Loucy (cell line): ENCODE measurements at regions not wholly inside any gene's neighbourhood (a gene's known extent, or its start where the extent isn't known, plus 50 kb on each side); places are given as distances from the start of the nearest gene placed in this dataset.

Source experiments
- H2AFZ ChIP-seq: fragments of 200-600 bp; sonication (generic); 2 replicates; pipeline ENCODE4 v1.6.0; 2016; ENCODE audit warnings: antibody characterized with exemption, mild to moderate bottlenecking, low read length, moderate library complexity
- H3F3A ChIP-seq: fragments of 200-600 bp; 2 replicates; pipeline ENCODE4 v1.6.0; 2016; ENCODE audit warnings: antibody characterized with exemption, low read depth, mild to moderate bottlenecking
- H3K27me3 ChIP-seq: fragments of 200-600 bp; sonication (generic); 2 replicates; pipeline ENCODE4 v1.6.1; 2014; ENCODE audit warnings: low read length, mild to moderate bottlenecking; ENCODE audit not compliant: insufficient read depth, poor library complexity, severe bottlenecking
- H3K36me3 ChIP-seq: fragments of 200-600 bp; sonication (generic); 2 replicates; pipeline ENCODE4 v1.6.1; 2016; ENCODE audit warnings: low read length; ENCODE audit not compliant: insufficient read depth
- H3K4me1 ChIP-seq: fragments of 200-600 bp; sonication (generic); 2 replicates; pipeline ENCODE4 v1.5.1; 2014; ENCODE audit warnings: low read length, mild to moderate bottlenecking; ENCODE audit not compliant: insufficient read depth, poor library complexity, severe bottlenecking
- H3K4me2 ChIP-seq: fragments of 200-600 bp; sonication (generic); 2 replicates; pipeline ENCODE4 v1.6.0; 2014; ENCODE audit warnings: antibody characterized with exemption, low read length, low read depth, mild to moderate bottlenecking; ENCODE audit not compliant: poor library complexity, severe bottlenecking
- H3K4me3 ChIP-seq: fragments of 200-600 bp; sonication (generic); 2 replicates; pipeline ENCODE4 v1.5.1; 2014; ENCODE audit warnings: low read length, mild to moderate bottlenecking, mixed read lengths; ENCODE audit not compliant: poor library complexity, severe bottlenecking
- H3K79me2 ChIP-seq: fragments of 200-600 bp; sonication (generic); 2 replicates; pipeline ENCODE4 v1.6.1; 2014; ENCODE audit warnings: low read length; ENCODE audit not compliant: insufficient read depth
- H3K9ac ChIP-seq: fragments of 200-600 bp; sonication (generic); 2 replicates; pipeline ENCODE4 v1.6.0; 2014; ENCODE audit warnings: mild to moderate bottlenecking, low read depth, low read length, moderate library complexity; ENCODE audit not compliant: poor library complexity, severe bottlenecking
- H3K9me2 ChIP-seq: fragments of 200-600 bp; sonication (generic); replicated peaks from 2 replicates; pipeline ENCODE4 v1.6.1; 2016; ENCODE audit warnings: low read depth, low read length, mixed read lengths
- H3K9me3 ChIP-seq: fragments of 200-600 bp; sonication (generic); 2 replicates; pipeline ENCODE4 v1.6.1; 2014; ENCODE audit warnings: mild to moderate bottlenecking, antibody characterized with exemption, low read length, low read depth; ENCODE audit not compliant: insufficient read depth
- H4K20me1 ChIP-seq: fragments of 200-600 bp; sonication (generic); 2 replicates; pipeline ENCODE4 v1.6.0; 2014; ENCODE audit warnings: antibody characterized with exemption, low read length, mild to moderate bottlenecking; ENCODE audit not compliant: insufficient read depth, poor library complexity, severe bottlenecking
- CTCF ChIP-seq: fragments of 200-600 bp; sonication (generic); conservative IDR thresholded peaks from 2 replicates; pipeline ENCODE4 v1.5.1; 2014; ENCODE audit warnings: mild to moderate bottlenecking, antibody characterized with exemption, low read length
- EZH2phosphoT487 ChIP-seq: fragments of 200-600 bp; IDR thresholded peaks from 2 replicates; pipeline ENCODE4 v1.6.1; 2018; ENCODE audit warnings: antibody characterized with exemption, mild to moderate bottlenecking, moderate library complexity, borderline replicate concordance

- TF ChIP-seq CTCF (no peak), EZH2phosphoT487 (no peak)
- Histone ChIP-seq H3K79me2 (no peaks in the 10 kb centered on the region), H3K9me2 (no peaks in the 10 kb centered on the region), H2AFZ (no peak overlapping the region), H3F3A (no peaks in the 10 kb centered on the region), H3K4me2 (no peak overlapping the region), H3K4me3 (no peak overlapping the region), H3K9ac (no peak overlapping the region), H3K4me1 (no peaks in the 10 kb centered on the region), H3K36me3 (no peaks in the 10 kb centered on the region), H3K9me3 (no peaks in the 10 kb centered on the region), H4K20me1 (no peaks in the 10 kb centered on the region), H3K27me3 (no peaks in the 10 kb centered on the region)
Measured at GRCh38 chr12:98045395-98045794, 470.0 kb upstream of the TMPO start.

GRCh38 chr12:98048326-98048725 lies 467.1 kb upstream of the TMPO start:
- Histone ChIP-seq H3K4me1 (no peaks in the 10 kb centered on the region), H3K79me2 (no peaks in the 10 kb centered on the region), H2AFZ (no peak overlapping the region), H3K9ac (no peak overlapping the region), H3K36me3 (no peaks in the 10 kb centered on the region), H3K9me3 (no peaks in the 10 kb centered on the region), H3K4me2 (no peak overlapping the region), H4K20me1 (no peaks in the 10 kb centered on the region), H3K27me3 (no peaks in the 10 kb centered on the region), H3K9me2 (no peaks in the 10 kb centered on the region), H3F3A (no peaks in the 10 kb centered on the region), H3K4me3 (no peak overlapping the region)
- TF ChIP-seq EZH2phosphoT487 (no peak), CTCF (no peak)

GRCh38 chr12:98053202-98053601 lies 462.2 kb upstream of the TMPO start:
- Histone ChIP-seq H3F3A (no peaks in the 10 kb centered on the region), H3K9ac (no peak overlapping the region), H3K27me3 (no peaks in the 10 kb centered on the region), H3K4me1 (peaks cover 10% of the 10 kb centered on the region), H2AFZ (no peak overlapping the region), H3K4me3 (no peak overlapping the region), H3K9me2 (no peaks in the 10 kb centered on the region), H3K4me2 (no peak overlapping the region), H3K36me3 (no peaks in the 10 kb centered on the region), H3K9me3 (no peaks in the 10 kb centered on the region), H3K79me2 (no peaks in the 10 kb centered on the region), H4K20me1 (no peaks in the 10 kb centered on the region)
- no peak for TF ChIP-seq EZH2phosphoT487
- TF ChIP-seq CTCF, result no peak
